Calu3 (cell line): ENCODE measurements at regions not wholly inside any gene's neighbourhood (a gene's known extent, or its start where the extent isn't known, plus 50 kb on each side); places are given as distances from the start of the nearest gene placed in this dataset.

Source experiments
- BruUV-seq: library from RNA; stranded (reverse); fragments of 400-500 nt; replicated peaks from 2 replicates; lab custom pipeline; 2021; lab: Mats Ljungman, UMichigan
- CTCF ChIA-PET: fragments of 300-600 bp; sonication (Branson Sonifier 250); formaldehyde crosslinking; loops from one replicate; lab custom pipeline; 2022; ENCODE audit warnings: antibody characterized with exemption; lab: Charles Lee
- DNase-seq: peaks from one replicate; pipeline ENCODE4 v3.0.0; 2022
- H3K27ac Mint-ChIP-seq: one replicate; pipeline ENCODE4 v1.8.0; 2022; ENCODE audit warnings: mixed read lengths; ENCODE audit not compliant: unreplicated experiment
- H3K27me3 Mint-ChIP-seq: one replicate; pipeline ENCODE4 v1.8.0; 2022; ENCODE audit warnings: mixed read lengths; ENCODE audit not compliant: unreplicated experiment
- H3K36me3 Mint-ChIP-seq: one replicate; pipeline ENCODE4 v1.8.0; 2022; ENCODE audit warnings: mild to moderate bottlenecking, moderate library complexity, mixed read lengths; ENCODE audit not compliant: insufficient read depth, unreplicated experiment
- H3K4me1 Mint-ChIP-seq: one replicate; pipeline ENCODE4 v1.8.0; 2022; ENCODE audit warnings: mild to moderate bottlenecking, low read depth, mixed read lengths; ENCODE audit not compliant: unreplicated experiment
- H3K4me3 Mint-ChIP-seq: one replicate; pipeline ENCODE4 v1.8.0; 2022; ENCODE audit warnings: mild to moderate bottlenecking, low read depth, moderate library complexity, mixed read lengths; ENCODE audit not compliant: unreplicated experiment
- H3K9me3 Mint-ChIP-seq: one replicate; pipeline ENCODE4 v1.8.0; 2022; ENCODE audit warnings: low read depth, mixed read lengths; ENCODE audit not compliant: unreplicated experiment
- intact Hi-C: fragments of 100-400 bp; cut with micrococcal nuclease; formaldehyde crosslinking; loops from one replicate; pipeline ENCODE4 v1.10.0; 2022; ENCODE audit not compliant: unreplicated experiment
- TF ChIP-seq, protein P1 (sequence below): fragments of 200-600 bp; IDR thresholded peaks from one replicate; pipeline ENCODE4 v1.8.0; 2022; ENCODE audit warnings: antibody characterized with exemption; ENCODE audit not compliant: unreplicated experiment

DNA sequence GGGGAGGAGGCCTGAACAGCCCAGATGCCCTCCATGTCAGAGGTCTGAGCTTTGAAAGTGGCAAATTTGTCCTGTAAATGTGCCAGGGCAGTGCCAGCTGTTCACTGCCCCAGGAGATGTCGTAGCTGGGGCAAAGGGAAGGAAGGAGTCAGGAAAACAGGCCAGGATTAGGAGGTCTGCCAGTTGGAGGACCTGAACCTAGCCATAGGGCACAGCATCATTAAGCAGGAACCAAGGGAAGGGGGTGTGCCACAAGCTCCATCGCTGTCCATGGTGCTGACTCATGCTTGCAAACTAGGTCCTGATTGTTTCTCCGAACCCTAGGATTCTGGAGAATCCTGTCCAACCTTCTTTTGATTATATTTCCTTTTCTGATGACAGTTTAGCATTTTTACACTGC lies 124.2 kb downstream of the TMEM132E start:
- peak; percentile 70 for DNase-seq
- CTCF ChIA-PET = interaction anchor here (0.5 kb wide), 1 partner anchor 1092 kb away, joined by 3 read pairs; the partner anchor contains the start of gene MMP28
- TF ChIP-seq, protein P1, sequence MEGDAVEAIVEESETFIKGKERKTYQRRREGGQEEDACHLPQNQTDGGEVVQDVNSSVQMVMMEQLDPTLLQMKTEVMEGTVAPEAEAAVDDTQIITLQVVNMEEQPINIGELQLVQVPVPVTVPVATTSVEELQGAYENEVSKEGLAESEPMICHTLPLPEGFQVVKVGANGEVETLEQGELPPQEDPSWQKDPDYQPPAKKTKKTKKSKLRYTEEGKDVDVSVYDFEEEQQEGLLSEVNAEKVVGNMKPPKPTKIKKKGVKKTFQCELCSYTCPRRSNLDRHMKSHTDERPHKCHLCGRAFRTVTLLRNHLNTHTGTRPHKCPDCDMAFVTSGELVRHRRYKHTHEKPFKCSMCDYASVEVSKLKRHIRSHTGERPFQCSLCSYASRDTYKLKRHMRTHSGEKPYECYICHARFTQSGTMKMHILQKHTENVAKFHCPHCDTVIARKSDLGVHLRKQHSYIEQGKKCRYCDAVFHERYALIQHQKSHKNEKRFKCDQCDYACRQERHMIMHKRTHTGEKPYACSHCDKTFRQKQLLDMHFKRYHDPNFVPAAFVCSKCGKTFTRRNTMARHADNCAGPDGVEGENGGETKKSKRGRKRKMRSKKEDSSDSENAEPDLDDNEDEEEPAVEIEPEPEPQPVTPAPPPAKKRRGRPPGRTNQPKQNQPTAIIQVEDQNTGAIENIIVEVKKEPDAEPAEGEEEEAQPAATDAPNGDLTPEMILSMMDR = no peak
- intact Hi-C loops = no loop called here
- Mint-ChIP-seq H3K27me3 (peaks cover 42% of the 10 kb centered on the region), H3K27ac (no peak overlapping the region), H3K9me3 (no peaks in the 10 kb centered on the region), H3K4me1 (peaks cover 1% of the 10 kb centered on the region), H3K36me3 (no peaks in the 10 kb centered on the region), H3K4me3 (no peak overlapping the region)
- no TSS peak for BruUV-seq

- Mint-ChIP-seq H3K9me3 (no peaks in the 10 kb centered on the region), H3K36me3 (no peaks in the 10 kb centered on the region), H3K27ac (no peak overlapping the region), H3K27me3 (peaks cover 51% of the 10 kb centered on the region), H3K4me1 (no peaks in the 10 kb centered on the region), H3K4me3 (no peak overlapping the region)
- intact Hi-C loops = no loop called here
- BruUV-seq = no TSS peak
- DNase-seq = no peak
- CTCF ChIA-PET = no interaction called here
- TF ChIP-seq, protein P1 = no peak
These were observed 119.8 kb downstream of the TMEM132E start for GRCh38 chr17:34699181-34699580.

- H3K36me3 Mint-ChIP-seq = no peaks in the 10 kb centered on the region
- TF ChIP-seq, protein P1 = no peak
- H3K4me1 Mint-ChIP-seq = peaks cover 12% of the 10 kb centered on the region
- CTCF ChIA-PET = interaction anchor here (0.6 kb wide), 1 partner anchor 13 kb away, joined by 3 read pairs; no protein-coding TSS in a partner anchor
- BruUV-seq = no TSS peak
- intact Hi-C loops = no loop called here
- H3K27me3 Mint-ChIP-seq = peaks cover 12% of the 10 kb centered on the region
- no peaks in the 10 kb centered on the region for H3K9me3 Mint-ChIP-seq
- no peak overlapping the region for H3K27ac Mint-ChIP-seq
- DNase-seq = no peak
- no peak overlapping the region for H3K4me3 Mint-ChIP-seq
These were observed 113.5 kb downstream of the TMEM132E start for GRCh38 chr17:34692920-34693319.
